ENCODE measurements at regions not wholly inside any gene's neighbourhood (a gene's known extent, or its start where the extent isn't known, plus 50 kb on each side); places are given as distances from the start of the nearest gene placed in this dataset.
"Not testable (repeated sequence)": the region's sequence is repeated elsewhere in the genome, so short reads cannot be mapped to it uniquely, and the experiment has no call there.

DNA sequence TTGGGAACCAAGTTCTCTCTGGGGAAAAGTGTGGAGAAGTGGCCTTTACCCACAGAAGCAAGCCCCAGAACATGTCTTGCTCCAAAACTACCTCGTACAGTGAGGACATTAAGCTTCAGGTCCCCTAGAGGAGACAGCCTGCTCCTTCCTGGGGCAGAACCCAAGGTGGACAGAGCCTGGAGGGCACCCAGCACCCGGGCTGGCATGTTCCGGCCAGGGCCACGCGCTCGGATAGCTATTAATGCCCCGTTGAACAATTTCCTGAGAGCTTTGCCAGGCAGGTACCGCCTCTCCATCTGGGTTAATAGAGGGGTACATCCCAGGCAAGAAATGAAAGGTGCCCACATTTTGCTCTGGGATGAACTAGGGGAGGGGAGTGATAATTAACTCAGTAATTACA, 169.0 kb upstream of the GRK3 start:
- DNase-seq (ENCODE audit: low read depth, low spot score), result no peak

DNA sequence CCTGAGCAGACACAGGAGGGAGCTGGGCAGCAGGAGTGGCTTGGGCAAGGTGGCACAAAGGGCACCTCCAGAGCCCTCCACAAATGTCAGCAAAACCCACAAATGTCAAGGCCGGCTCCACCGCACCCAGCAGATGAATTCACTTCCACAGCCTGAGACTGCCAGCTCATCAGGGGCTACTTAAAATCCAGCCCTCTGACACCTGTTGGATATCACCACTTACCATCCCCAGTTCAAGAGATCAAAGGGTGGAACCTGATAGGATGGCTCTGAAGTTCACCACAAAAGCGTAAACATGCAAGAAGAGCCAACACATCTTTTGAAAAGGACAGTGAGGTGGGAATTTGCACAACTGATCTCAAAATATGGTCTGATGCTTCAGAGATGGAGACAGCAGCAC, 168.6 kb upstream of the GRK3 start:
- DNase-seq (ENCODE audit: low read depth, low spot score), result no peak

DNA sequence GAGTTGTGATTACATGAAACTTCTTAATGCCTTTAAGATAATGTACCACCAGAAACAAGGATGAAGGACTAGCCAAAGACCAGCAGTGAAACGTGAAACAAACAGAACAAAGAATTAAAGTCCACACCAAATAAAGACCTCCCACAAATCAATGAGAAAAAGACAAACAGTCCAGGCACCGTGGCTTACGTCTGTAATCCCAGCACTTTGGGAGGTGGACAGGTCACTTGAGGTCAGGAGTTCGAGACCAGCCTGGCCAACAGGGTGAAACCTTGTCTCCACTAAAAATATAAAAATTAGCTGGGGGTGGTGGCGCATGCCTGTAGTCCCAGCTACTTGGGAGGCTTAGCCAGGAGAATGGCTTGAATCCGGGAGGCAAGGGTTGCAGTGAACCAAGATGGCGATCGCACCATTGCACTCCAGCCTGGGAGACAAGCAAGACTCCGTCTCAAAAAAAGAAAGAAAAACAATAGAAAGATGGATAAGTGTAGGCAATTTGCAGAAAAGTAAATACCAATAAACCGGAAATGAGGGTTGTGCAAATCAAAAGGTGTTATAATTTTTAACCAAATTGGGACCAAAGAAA, 167.8 kb upstream of the GRK3 start:
- no peak for DNase-seq (ENCODE audit: low read depth, low spot score)

DNA sequence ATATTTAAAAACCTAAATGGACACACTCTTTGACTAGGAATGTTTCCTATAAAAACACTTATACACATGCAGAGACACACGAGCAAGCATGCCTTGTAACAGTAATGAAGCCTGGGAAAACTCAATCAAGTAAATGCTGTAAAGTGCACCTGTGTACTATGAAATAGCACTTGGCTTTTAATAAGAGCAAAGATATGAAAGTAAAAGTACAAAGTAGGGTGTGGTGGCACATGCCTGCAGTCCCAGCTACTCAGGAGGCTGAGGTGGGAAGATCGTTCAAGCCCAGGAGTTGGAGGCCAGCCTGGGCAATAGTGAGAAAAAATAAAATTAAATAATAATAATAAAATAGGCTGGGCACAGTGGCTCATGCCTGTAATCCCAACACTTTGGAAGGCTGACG, 166.9 kb upstream of the GRK3 start:
- DNase-seq (ENCODE audit: low read depth, low spot score), result no peak

DNA sequence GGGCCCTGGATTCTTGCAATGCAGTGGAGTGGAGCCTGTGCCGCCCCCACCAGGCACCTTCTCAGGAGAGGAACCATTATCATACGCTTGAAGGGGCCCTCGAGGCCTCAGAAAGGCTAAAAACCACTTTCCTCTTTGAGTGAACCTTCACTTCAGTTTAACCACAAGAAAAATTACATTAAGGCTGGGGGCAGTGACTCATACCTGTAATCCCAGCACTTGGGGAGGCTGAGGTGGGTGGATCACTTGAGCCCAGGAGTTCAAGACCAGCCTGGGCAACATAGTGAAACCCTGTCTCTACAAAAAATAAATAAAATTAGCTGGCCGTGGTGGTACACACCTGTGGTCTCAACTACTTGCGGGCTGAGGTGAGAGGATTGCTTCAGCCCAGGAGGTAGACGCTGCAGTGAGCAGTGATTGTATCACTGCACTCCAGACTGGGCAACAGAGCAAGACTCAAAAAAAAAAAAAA, 165.8 kb upstream of the GRK3 start:
- not testable (repeated sequence) for DNase-seq (ENCODE audit: low read depth, low spot score)

DNA sequence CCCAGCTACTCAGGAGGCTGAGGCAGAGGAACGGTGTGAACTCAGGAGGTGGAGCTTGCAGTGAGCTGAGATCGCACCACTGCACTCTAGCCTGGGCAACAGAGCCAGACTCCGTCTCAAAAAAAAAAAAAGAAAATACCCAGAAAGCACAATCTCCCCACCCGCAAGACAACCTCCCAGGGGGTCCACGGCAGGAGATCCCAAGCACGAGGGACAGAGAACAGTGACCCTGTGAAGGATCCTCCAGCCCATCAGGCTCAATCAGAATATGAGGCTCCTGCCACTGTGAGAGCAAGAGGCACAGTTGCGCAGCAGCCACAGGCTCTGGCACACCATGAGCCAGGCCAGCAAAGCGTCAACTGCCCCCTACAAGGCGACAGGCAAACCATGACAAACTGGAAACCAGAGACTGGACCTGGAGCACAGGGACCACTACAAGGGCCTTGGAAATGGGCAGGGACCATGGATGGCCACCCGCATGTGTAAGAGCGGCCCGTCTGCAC, 164.8 kb upstream of the GRK3 start:
- DNase-seq (ENCODE audit: low read depth, low spot score), result no peak

DNA sequence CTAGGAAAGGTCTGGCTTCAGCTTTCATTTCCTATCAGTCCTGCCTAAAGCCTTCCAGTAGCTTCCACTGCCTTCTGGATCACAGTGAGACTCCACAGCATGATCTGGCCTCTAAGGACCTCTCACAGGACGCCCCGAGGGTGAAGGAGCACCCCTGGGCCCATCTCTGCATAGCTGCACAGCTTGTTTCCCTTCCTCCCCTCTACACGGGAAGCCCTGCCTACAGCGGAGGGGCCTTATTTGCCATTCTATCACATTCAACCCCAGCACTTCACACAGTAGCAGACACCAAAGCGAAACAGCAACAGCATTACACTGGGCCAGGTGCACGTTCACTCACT, 162.3 kb upstream of the GRK3 start:
- DNase-seq (ENCODE audit: low read depth, low spot score), result no peak

DNA sequence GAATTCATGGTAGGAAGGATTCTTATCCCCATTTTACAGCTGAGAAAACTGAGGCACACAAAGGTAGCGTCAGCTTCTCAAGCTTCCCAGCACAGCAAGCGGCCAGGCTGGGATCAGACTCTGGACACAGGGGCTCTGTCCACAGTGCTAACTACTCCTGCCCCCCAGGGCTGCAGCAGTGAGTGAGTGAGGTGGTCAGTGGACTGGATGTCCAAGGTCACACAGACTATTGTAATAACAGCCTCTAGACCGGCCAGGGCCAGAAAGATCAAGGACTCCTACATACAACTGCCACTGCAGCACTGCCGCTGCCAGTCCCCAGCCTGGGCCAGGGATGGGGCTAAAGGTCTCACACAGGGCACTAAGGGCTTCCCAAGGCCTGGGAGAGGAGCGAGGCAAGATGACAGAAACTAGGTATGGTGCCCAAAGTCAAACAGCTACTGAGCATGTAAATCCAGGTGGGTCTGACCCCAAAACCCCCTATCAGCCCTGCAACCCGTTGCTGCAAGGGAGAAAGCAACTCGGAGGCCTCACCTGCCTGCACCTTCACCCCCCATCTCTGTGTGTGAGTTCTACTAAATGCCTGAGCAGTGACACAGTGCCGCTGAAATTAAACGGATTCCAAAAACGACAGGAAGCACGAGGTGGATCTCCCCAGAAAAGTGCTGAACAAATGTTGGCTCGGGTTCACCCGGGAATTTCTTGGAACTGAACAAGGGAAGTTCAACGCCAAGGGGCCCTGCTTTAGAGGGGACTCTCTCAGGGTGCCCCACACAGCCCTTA, 161.8 kb upstream of the GRK3 start:
- DNase-seq (ENCODE audit: low read depth, low spot score), result no peak

DNA sequence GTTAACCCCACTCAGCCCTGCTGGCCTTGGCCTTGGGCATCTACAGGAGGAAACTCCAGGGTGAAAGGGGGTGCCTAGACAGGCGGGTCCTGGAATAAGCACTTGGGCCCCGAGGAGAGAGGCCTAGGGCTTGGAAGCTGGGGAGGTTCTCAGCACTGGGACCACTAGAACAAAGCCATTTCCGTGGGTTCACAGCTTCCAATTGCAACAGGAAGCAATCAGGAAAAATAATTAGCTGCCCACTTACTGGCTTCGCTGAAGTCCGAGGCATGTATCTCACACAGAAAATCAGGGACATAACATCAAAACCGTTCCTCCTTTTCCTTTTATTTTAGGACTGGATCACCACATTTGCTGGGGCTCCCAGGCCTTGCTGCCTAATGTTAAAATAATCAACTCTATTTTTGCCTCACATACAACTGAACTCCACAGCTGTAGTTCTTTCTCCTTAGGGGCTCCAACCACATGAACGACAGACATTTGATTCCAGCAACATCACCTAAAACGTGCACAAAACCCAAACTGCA, 161.1 kb upstream of the GRK3 start:
- no peak for DNase-seq (ENCODE audit: low read depth, low spot score)

DNA sequence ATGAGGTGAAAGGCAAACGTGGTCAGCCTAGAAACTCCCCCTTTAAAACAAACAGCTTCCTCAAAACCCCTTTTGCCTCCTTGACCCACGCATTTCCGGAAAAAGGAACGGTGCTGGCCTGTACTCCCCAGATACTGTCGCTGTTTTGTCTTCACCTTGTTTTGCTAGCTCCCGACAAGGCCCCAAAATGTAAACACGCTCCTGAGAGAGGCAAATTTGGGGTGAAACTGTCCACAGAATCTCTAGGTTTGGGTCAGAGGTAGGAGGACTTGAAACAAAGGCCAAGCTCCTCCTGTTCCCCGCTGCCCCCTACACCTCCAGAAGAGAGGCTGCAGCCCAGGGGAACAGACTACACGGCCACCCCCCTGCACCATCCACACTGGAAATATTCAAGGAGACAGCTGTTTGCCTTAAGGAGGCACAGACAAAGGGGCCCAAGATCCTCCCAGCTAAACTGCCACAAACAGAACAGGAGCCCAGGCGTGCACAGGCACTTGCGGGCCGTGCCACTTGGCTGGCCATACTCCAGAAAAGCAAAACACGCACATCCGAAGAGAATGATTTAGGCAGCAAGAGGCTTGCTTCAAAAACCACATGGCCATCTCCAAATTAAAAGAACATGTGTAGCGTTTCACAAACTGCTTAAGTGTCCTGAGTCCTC, 160.5 kb upstream of the GRK3 start:
- DNase-seq (ENCODE audit: low read depth, low spot score), result no peak

DNA sequence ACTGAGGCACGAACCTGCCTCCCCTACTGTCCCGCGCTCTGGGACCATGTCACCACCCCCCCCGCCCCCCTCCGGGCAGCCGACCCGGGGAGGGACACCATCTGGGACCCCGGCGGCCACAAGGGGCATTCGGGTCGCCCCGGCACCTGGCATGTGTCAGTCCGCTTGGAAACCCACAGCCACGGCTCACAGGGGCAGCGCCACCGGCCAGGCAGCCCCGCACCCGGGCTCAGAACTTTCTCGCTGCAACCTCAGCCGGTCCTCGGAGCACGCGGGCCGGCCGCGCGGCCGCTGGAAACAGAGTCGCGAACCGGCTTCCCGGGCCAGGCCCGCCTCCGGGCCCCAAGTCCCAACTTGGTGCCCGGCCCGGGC, 159.9 kb upstream of the GRK3 start:
- no peak for DNase-seq (ENCODE audit: low read depth, low spot score)

DNA sequence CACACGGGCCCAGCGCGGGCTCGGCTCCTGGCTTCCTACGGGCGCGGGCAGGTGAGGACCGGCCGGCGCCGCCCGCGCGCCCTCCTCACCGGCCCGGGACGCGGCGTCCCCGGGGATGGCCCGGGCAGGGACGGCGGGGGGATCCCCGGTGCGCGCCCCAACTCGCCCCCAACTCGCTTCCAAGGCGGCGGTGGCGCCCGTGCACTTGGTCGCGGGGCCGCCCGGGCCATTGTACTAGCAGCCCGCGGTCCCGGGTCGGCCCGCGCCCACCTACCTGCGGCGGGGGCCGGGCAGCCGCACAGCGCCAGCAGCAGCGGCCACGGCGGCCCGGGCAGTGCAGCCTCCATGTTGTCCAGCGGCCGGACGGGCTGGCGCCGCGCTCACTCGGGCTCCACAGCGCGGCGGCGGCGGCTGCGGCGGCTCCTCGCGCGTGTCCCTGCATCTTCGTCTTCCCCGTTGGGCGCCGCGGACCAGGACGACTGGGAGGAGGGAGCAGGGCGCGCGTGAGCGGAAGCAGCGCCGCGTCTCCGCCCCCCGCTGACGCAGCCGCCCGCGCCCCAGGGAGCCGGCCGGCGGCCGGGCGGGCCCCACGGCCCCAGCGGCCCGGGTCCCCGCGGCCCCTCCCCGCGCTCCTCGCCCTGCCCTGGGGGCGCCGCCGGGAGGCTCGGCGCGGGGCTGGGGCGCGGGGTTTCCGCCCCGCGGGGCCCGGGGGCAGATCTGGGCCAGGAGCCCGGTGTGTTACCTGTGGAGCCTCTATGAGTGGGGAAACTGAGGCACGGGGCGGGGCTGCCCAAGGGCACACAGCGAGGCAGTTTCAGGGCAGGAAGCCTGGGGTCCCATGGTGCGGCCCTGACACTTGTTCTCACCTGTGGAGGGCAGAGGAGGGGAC, 159.3 kb upstream of the GRK3 start:
- DNase-seq (ENCODE audit: low read depth, low spot score), result no peak

DNA sequence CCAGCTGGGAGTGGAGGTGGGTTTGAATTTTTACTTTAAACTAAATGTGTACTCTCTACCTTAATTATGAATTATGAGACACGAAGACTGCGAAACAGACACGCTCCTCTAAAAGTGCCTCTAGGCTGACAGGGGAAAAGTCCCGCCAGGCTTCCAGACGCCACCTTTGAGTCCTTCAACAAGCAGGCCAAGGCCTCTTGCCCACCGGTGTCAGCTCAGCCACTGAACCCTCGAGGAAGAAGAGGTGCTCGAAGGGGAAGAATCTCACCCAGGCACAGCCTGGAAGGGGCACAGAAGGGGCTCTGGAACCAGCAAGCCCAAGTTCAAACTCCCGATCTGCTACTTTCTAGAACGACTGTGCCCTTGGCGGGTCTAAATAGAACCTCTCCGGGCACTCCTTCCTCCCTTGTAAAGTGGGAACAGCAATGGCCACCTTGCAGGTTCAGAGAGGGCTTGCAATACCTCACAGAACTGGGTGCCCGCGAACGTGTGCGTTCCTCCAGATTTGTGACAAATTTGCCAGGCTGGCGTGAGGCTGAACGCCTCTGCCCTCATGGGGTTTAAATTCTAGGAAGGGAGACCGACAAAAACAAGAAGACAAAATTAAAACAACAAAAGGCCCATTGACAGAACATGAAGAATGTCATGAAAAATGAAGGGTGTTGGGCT, 158.5 kb upstream of the GRK3 start:
- DNase-seq (ENCODE audit: low read depth, low spot score), result no peak

DNA sequence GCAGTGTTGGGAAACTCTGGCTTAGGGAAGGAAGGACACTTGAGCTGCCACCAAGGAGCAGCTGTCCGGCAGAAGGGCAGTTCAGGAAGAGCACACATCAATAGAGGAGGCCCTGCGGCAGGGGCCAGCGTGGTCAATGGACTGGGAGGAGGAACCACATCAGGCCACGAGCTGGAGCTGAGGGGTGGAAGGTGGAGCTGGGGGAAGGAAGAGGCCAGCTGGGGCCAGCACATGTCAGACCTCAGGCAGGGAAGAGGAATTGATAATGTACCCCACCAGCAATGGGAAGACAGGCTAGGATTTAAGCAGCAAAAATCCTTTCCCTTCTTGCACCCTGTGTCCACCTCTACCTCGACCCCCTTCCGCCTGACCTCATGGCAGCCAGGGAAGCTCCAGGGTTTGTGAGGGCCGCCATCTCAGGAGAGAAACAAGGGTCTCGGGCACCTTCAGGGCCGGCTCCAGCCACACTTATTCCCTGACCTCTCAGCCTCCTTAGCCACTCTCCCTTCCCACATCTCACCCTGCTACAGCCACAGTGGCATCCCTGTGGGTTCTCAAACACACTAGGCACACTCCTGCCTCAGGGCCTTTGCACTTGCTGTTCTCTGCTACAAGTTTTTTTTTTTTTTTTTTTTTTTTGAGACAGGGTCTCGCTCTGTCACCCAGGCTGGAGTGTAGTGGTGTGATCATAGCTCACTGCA, 157.8 kb upstream of the GRK3 start:
- DNase-seq (ENCODE audit: low read depth, low spot score), result no peak

DNA sequence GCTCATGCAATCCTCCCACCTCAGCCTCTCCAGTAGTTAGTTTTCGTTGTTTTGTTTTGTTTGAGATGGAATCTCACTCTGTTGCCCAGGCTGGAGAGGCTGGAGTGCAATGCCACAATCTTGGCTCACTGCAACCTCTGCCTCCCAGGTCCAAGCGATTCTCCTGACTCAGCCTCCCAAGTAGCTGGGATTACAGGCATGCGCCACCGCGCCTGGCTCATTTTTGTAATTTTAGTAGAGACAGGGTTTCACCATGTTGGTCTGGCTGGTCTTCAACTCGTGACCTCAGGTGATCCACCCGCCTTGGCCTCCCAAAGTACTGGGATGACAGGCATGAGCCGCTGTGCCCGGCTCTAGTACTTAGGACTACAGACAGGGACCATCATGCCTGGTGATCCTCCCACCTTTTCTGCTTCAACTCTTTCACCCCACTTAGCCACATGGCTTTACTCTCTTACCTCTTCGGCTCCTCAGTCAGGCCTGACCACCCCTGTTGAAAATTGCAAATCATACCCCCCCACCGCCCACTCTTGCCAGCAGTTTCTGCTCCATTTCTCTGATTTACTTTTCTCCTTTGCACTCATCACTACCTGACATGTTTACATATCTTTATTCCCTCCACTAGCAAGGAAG, 157.1 kb upstream of the GRK3 start:
- no peak for DNase-seq (ENCODE audit: low read depth, low spot score)

DNA sequence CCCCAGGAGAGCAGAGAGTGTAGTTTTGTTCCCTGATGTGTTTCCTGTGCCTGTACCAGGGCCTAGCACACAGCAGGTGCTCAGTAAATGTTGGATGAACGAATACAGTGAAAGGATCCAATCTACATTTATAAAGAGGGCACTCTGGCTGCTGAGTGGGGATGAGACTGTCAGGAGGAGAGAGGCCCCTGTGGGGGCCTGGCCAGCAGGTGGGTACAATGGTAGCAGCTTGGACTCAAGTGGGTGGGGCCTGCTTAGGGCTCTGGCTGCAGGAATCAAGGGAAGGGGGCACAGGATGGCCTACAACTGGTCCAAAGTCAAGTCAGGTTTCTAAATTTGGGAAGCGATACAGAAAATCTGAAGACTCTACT, 156.6 kb upstream of the GRK3 start:
- DNase-seq (ENCODE audit: low read depth, low spot score), result no peak

DNA sequence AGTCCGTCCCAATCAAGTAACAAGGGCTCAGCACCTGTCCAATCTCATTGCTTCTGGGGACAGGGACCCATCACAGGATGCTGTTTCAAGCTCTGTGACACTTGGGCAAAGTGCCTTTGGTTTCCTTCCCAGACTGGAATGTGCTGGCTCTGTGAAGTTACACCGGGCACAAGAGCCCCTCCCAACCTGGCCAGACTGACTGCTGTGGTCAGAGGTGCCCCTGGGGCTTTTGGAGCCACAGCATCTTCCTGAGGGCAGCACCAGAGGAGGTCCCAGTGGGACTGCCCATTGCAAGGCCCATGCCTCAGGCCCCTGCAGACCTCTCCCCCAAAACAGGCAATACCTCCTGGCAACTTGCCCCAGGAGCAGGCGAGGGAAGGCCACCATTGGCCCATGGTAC, 155.2 kb upstream of the GRK3 start:
- DNase-seq (ENCODE audit: low read depth, low spot score), result no peak

DNA sequence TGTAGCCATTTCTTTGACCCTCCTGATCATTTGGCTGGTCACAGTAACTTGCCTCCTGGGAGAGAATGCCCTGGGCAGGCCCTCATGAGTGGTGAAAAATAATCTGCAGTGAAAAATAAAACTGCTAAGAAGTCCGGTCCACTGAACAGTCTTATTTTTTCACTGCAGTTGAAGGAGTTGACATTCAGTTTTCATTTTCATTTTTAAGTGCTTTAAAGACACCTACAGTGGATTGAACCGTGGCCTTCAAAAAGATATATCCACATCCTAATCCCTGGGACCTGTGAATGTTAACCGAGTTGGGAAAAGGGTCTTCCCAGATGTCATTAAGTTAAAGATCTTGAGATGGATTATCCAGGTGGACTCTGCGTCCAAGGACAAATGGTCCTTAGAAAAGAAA, 153.6 kb upstream of the GRK3 start:
- no peak for DNase-seq (ENCODE audit: low read depth, low spot score)

DNA sequence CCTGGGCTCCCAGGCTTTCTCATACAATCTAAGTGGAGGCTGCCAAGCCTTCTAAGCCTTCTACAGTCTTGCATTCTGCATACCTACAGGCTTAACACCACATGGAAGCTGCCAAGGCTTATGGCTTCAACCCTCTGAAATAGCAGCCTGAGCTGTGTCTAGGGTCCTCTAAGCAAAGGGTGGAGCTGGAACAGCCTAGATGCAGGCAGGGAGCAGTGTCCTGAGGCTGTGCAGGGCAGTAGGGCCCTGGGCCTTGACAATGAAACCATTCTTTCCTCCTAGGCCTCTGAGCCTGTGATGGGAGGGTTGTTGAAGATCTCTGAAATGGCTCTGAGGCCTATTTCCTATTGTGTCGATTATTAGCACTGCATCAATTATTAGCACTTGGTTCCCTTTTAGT, 150.9 kb upstream of the GRK3 start:
- no peak for DNase-seq (ENCODE audit: low read depth, low spot score)

DNA sequence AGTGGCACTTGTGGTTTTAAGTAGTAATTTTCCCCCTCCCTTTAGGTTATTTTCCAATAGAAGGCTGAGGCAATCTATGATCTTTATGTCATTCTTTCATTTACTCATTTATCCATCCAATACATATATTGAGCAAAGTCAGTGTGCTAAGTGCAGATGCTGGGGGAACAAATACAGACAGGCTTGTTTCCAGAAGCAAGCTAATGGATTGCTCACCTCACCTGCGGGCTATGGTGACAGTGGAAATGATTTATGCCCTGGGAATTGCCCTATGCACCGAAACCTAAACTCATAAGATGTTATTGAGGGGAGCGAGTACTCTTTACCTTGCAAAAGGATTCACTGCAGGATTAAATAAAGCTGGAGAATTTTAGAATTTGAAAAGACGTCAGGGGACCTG, 148.7 kb upstream of the GRK3 start:
- DNase-seq (ENCODE audit: low read depth, low spot score), result not testable (repeated sequence)
